Karpas-422 (cell line): ENCODE measurements at regions not wholly inside any gene's neighbourhood (a gene's known extent, or its start where the extent isn't known, plus 50 kb on each side); places are given as distances from the start of the nearest gene placed in this dataset.
"Not testable (repeated sequence)": the region's sequence is repeated elsewhere in the genome, so short reads cannot be mapped to it uniquely, and the experiment has no call there.

Experiments used
- DNase-seq: peaks from one replicate; pipeline ENCODE4 v3.0.0-alpha.2; 2015
- H2AFZ ChIP-seq: fragments of 200-600 bp; sonication (generic); 2 replicates; pipeline ENCODE4 v1.6.1; 2014; ENCODE audit warnings: antibody characterized with exemption, low read length, mixed read lengths
- H3K27ac ChIP-seq: fragments of 200-600 bp; sonication (generic); 2 replicates; pipeline ENCODE4 v1.5.1; 2014; ENCODE audit warnings: mild to moderate bottlenecking, low read length, moderate library complexity
- H3K27me3 ChIP-seq: fragments of 200-600 bp; sonication (generic); 2 replicates; pipeline ENCODE4 v1.6.1; 2014; ENCODE audit warnings: low read length, mixed read lengths
- H3K36me3 ChIP-seq: fragments of 200-600 bp; sonication (generic); 2 replicates; pipeline ENCODE4 v1.6.1; 2014; ENCODE audit warnings: low read length, mixed read lengths; ENCODE audit not compliant: insufficient read depth
- H3K4me1 ChIP-seq: fragments of 200-600 bp; sonication (generic); 2 replicates; pipeline ENCODE4 v1.6.1; 2014; ENCODE audit warnings: mild to moderate bottlenecking, low read length, mixed read lengths
- H3K4me2 ChIP-seq: fragments of 200-600 bp; sonication (generic); 2 replicates; pipeline ENCODE4 v1.6.1; 2014; ENCODE audit warnings: low read length, low read depth, mild to moderate bottlenecking; ENCODE audit not compliant: poor library complexity, severe bottlenecking
- H3K4me3 ChIP-seq: fragments of 200-600 bp; sonication (generic); 2 replicates; pipeline ENCODE4 v1.5.1; 2014; ENCODE audit warnings: mild to moderate bottlenecking, antibody characterized with exemption, low read length, mixed read lengths
- H3K79me2 ChIP-seq: fragments of 200-600 bp; sonication (generic); 2 replicates; pipeline ENCODE4 v1.6.1; 2014; ENCODE audit warnings: mild to moderate bottlenecking, low read length, mixed read lengths
- H3K9ac ChIP-seq: fragments of 200-600 bp; sonication (generic); 2 replicates; pipeline ENCODE4 v1.6.0; 2014; ENCODE audit warnings: low read length
- H3K9me2 ChIP-seq: fragments of 200-600 bp; sonication (generic), shearing (Covaris generic); replicated peaks from 2 replicates; pipeline ENCODE4 v1.6.0; 2014; ENCODE audit warnings: mild to moderate bottlenecking, low read length, moderate library complexity; ENCODE audit not compliant: insufficient read depth
- H3K9me3 ChIP-seq: fragments of 300-700, 200-600 bp; sonication (generic); 2 replicates; pipeline ENCODE4 v1.6.1; 2014; ENCODE audit warnings: low read length, mixed read lengths
- H4K20me1 ChIP-seq: fragments of 200-600 bp; sonication (generic); 2 replicates; pipeline ENCODE4 v1.6.1; 2014; ENCODE audit warnings: mild to moderate bottlenecking, antibody characterized with exemption, low read length, low read depth; ENCODE audit not compliant: insufficient read depth

GRCh38 chr9:40592406-40592805, 536.1 kb downstream of the FOXD4L6 start:
- not testable (repeated sequence) for H3K9me2 ChIP-seq, H3K4me3 ChIP-seq, H3K4me2 ChIP-seq, H3K27ac ChIP-seq, DNase-seq, H3K27me3 ChIP-seq, H2AFZ ChIP-seq, H3K4me1 ChIP-seq, H3K79me2 ChIP-seq, H3K9ac ChIP-seq, H3K9me3 ChIP-seq, H4K20me1 ChIP-seq, H3K36me3 ChIP-seq

DNA sequence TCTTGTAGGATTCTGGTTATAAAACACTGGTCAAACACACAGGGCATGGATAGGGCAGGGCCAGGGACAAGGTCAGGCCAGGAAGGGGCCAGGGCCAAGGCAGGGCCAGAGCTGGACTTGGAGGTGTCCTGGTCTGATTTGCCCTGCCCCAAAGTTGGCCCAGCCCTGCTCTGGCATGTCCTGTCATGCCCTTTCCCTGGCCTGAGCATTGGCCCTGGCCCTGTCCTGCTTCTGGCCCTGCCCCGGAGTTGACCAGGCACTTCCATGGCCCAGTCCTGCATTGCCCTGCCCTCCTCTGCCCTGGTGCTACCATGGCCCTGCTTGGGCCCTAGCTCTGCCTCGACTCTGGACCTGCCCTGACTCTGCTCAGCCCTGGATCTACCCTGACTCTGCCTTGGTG, 536.6 kb downstream of the FOXD4L6 start:
- H3K9me3 ChIP-seq, H3K9me2 ChIP-seq, H3K27me3 ChIP-seq, H3K27ac ChIP-seq, H3K4me2 ChIP-seq, H4K20me1 ChIP-seq, H3K36me3 ChIP-seq, H3K9ac ChIP-seq, H2AFZ ChIP-seq, H3K4me3 ChIP-seq, H3K79me2 ChIP-seq, H3K4me1 ChIP-seq: not testable (repeated sequence)
- DNase-seq, result peak; percentile 7

- not testable (repeated sequence) for H3K27ac ChIP-seq, H2AFZ ChIP-seq, H3K9me2 ChIP-seq, H3K9me3 ChIP-seq, H4K20me1 ChIP-seq, H3K4me2 ChIP-seq, H3K9ac ChIP-seq, H3K79me2 ChIP-seq, H3K27me3 ChIP-seq, DNase-seq, H3K36me3 ChIP-seq, H3K4me3 ChIP-seq, H3K4me1 ChIP-seq
Observed at GRCh38 chr9:40587475-40588195, 540.8 kb downstream of the FOXD4L6 start.

GRCh38 chr9:40584039-40584438, 544.4 kb downstream of the FOXD4L6 start:
- not testable (repeated sequence) for H3K27me3 ChIP-seq, H3K9me2 ChIP-seq, H3K4me2 ChIP-seq, H2AFZ ChIP-seq, DNase-seq, H4K20me1 ChIP-seq, H3K4me1 ChIP-seq, H3K27ac ChIP-seq, H3K4me3 ChIP-seq, H3K79me2 ChIP-seq, H3K36me3 ChIP-seq, H3K9me3 ChIP-seq, H3K9ac ChIP-seq

GRCh38 chr9:40583230-40583629, 545.3 kb downstream of the FOXD4L6 start:
- not testable (repeated sequence) for H3K27me3 ChIP-seq, H3K4me3 ChIP-seq, H3K79me2 ChIP-seq, H3K4me1 ChIP-seq, H3K4me2 ChIP-seq, H2AFZ ChIP-seq, H4K20me1 ChIP-seq, H3K27ac ChIP-seq, H3K9ac ChIP-seq, H3K9me2 ChIP-seq, H3K9me3 ChIP-seq, DNase-seq, H3K36me3 ChIP-seq

GRCh38 chr9:40578908-40579307, 549.6 kb downstream of the FOXD4L6 start:
- not testable (repeated sequence) for H3K27ac ChIP-seq, H3K9me2 ChIP-seq, H3K4me2 ChIP-seq, H3K4me1 ChIP-seq, H3K27me3 ChIP-seq, H3K36me3 ChIP-seq, H2AFZ ChIP-seq, H3K9ac ChIP-seq, H3K4me3 ChIP-seq, H3K9me3 ChIP-seq, DNase-seq, H4K20me1 ChIP-seq, H3K79me2 ChIP-seq
